HL-60 (cell line): ENCODE measurements at regions not wholly inside any gene's neighbourhood (a gene's known extent, or its start where the extent isn't known, plus 50 kb on each side); places are given as distances from the start of the nearest gene placed in this dataset.

Experiments
- DNase-seq, 2 experiments: peaks; one replicate each; pipeline ENCODE4 v3.0.0-alpha.2; 2010 to 2020; ENCODE audit warnings: low read depth in 1 of 2, low spot score in 1 of 2
- H3K27ac ChIP-seq: fragments of 250-450 bp; sonication (Bioruptor Pico); replicated peaks from 2 replicates; pipeline ENCODE4 v1.5.1; 2020; ENCODE audit warnings: mild to moderate bottlenecking, moderate library complexity
- H3K27me3 ChIP-seq: fragments of 250-450 bp; sonication (Bioruptor Pico); 2 replicates; pipeline ENCODE4 v1.5.1; 2021; ENCODE audit warnings: mild to moderate bottlenecking, moderate library complexity; ENCODE audit not compliant: insufficient read depth, poor library complexity, severe bottlenecking
- H3K4me3 ChIP-seq: replicated peaks from 2 replicates; pipeline ENCODE4 v1.5.1; 2011; ENCODE audit warnings: mild to moderate bottlenecking, control low read depth, low read length; ENCODE audit not compliant: insufficient read depth
- CTCF ChIP-seq: IDR thresholded peaks from one replicate; pipeline ENCODE4 v1.5.1; 2011; ENCODE audit warnings: low read length, control low read depth, inconsistent platforms; ENCODE audit not compliant: insufficient read depth
- GABPA ChIP-seq: IDR thresholded peaks from 2 replicates; pipeline ENCODE4 v1.6.1; 2012; ENCODE audit warnings: low read depth
- POLR2AphosphoS5 ChIP-seq: IDR thresholded peaks from 2 replicates; pipeline ENCODE4 v1.6.1; 2012; ENCODE audit warnings: low read depth
- REST ChIP-seq: IDR thresholded peaks from 2 replicates; pipeline ENCODE4 v1.6.1; 2012; ENCODE audit warnings: low read depth; ENCODE audit not compliant: insufficient replicate concordance
- SPI1 ChIP-seq: IDR thresholded peaks from 2 replicates; pipeline ENCODE4 v1.6.1; 2012; ENCODE audit warnings: low read depth, mild to moderate bottlenecking, borderline replicate concordance

- H3K27me3 ChIP-seq: no peaks in the 10 kb centered on the region
- DNase-seq: no peak
- no peak overlapping the region for H3K4me3 ChIP-seq
- H3K27ac ChIP-seq: no peak overlapping the region
- TF ChIP-seq CTCF (no peak), REST (no peak), POLR2AphosphoS5 (no peak), SPI1 (no peak), GABPA (no peak)
Measured at GRCh38 chrX:25202827-25203226, 187.1 kb upstream of the ARX start.

- Histone ChIP-seq H3K27ac (no peak overlapping the region), H3K4me3 (no peak overlapping the region), H3K27me3 (no peaks in the 10 kb centered on the region)
- no peak for DNase-seq
- TF ChIP-seq GABPA: no peak
- TF ChIP-seq CTCF: no peak
- TF ChIP-seq SPI1: no peak
- TF ChIP-seq REST: no peak
- no peak for TF ChIP-seq POLR2AphosphoS5
Measured at GRCh38 chrX:25198891-25199290, 183.1 kb upstream of the ARX start.

DNA sequence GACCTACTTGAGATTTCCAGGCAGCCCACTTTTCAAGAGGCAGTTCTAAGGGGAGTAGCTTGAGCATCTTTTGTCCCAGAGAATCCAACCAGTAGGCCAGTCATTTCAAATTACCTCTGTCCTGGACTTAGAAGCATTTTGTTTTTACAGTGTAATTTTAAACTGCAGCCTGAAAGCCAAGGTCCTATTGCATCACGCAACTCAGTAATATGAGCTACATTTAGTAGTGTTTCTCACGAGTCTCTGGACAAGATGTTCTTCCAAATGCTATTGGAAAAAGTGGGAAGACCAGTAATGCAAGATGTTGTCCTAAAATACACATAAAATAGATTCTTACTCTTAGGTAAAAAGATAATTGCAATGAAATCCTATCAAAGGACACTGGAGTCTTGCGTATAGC is 182.5 kb upstream of the ARX start:
- Histone ChIP-seq H3K27ac (no peak overlapping the region), H3K4me3 (no peak overlapping the region), H3K27me3 (no peaks in the 10 kb centered on the region)
- TF ChIP-seq GABPA: no peak
- TF ChIP-seq REST: no peak
- no peak for TF ChIP-seq POLR2AphosphoS5
- TF ChIP-seq SPI1: no peak
- TF ChIP-seq CTCF: no peak
- DNase-seq: no peak
